ENCODE measurements at regions not wholly inside any gene's neighbourhood (a gene's known extent, or its start where the extent isn't known, plus 50 kb on each side); places are given as distances from the start of the nearest gene placed in this dataset.
A peak's percentile ranks its signal among the peaks of the same experiment; 100 is the strongest.
"Not testable (repeated sequence)": the region's sequence is repeated elsewhere in the genome, so short reads cannot be mapped to it uniquely, and the experiment has no call there.

- peak overlapping the region in 1 of 3 donors; percentile 36 for H3K27ac Mint-ChIP-seq
- H3K27me3 Mint-ChIP-seq: peaks cover 31% of the 10 kb centered on the region
- H3K9me3 Mint-ChIP-seq, H3K4me1 Mint-ChIP-seq, H3K4me3 Mint-ChIP-seq, H3K36me3 Mint-ChIP-seq: not testable (repeated sequence)
These were observed 84.3 kb downstream of the IRS2 start for GRCh38 chr13:109702030-109702597.

GRCh38 chr13:109700176-109700575, 86.2 kb downstream of the IRS2 start:
- H3K27ac Mint-ChIP-seq: no peak overlapping the region
- H3K9me3 Mint-ChIP-seq: no peaks in the 10 kb centered on the region
- peaks cover 1% of the 10 kb centered on the region for H3K36me3 Mint-ChIP-seq
- peaks cover 17% of the 10 kb centered on the region for H3K27me3 Mint-ChIP-seq
- H3K4me3 Mint-ChIP-seq: no peak overlapping the region
- peaks cover 0 to 3% (median 0%) of the 10 kb centered on the region in 3 donors for H3K4me1 Mint-ChIP-seq

- no peaks in the 10 kb centered on the region for H3K9me3 Mint-ChIP-seq
- H3K4me1 Mint-ChIP-seq: peaks cover 0 to 3% (median 0%) of the 10 kb centered on the region in 3 donors
- H3K4me3 Mint-ChIP-seq: no peak overlapping the region
- peaks cover 1% of the 10 kb centered on the region for H3K36me3 Mint-ChIP-seq
- H3K27me3 Mint-ChIP-seq: peaks cover 12% of the 10 kb centered on the region
- H3K27ac Mint-ChIP-seq: no peak overlapping the region
These were observed 86.7 kb downstream of the IRS2 start for GRCh38 chr13:109699628-109700071.

- H3K27me3 Mint-ChIP-seq: peaks cover 5% of the 10 kb centered on the region
- H3K4me1 Mint-ChIP-seq: no peaks in the 10 kb centered on the region
- no peak overlapping the region for H3K27ac Mint-ChIP-seq
- no peak overlapping the region for H3K4me3 Mint-ChIP-seq
- peaks cover 1% of the 10 kb centered on the region for H3K36me3 Mint-ChIP-seq
- no peaks in the 10 kb centered on the region for H3K9me3 Mint-ChIP-seq
These were observed 87.6 kb downstream of the IRS2 start for GRCh38 chr13:109698779-109699178.

- Mint-ChIP-seq H3K27me3 (no peaks in the 10 kb centered on the region), H3K36me3 (peaks cover 1% of the 10 kb centered on the region), H3K27ac (no peak overlapping the region), H3K4me3 (no peak overlapping the region), H3K9me3 (no peaks in the 10 kb centered on the region), H3K4me1 (no peaks in the 10 kb centered on the region)
These were observed 88.4 kb downstream of the IRS2 start for GRCh38 chr13:109697936-109698335.

- H3K9me3 Mint-ChIP-seq: no peaks in the 10 kb centered on the region
- H3K27ac Mint-ChIP-seq: no peak overlapping the region
These were observed 90.8 kb downstream of the IRS2 start for GRCh38 chr13:109695402-109696190.

GRCh38 chr13:109694972-109695371, 91.4 kb downstream of the IRS2 start:
- no peaks in the 10 kb centered on the region for H3K9me3 Mint-ChIP-seq
- peaks cover 1% of the 10 kb centered on the region for H3K36me3 Mint-ChIP-seq
- H3K4me1 Mint-ChIP-seq: no peaks in the 10 kb centered on the region
- no peaks in the 10 kb centered on the region for H3K27me3 Mint-ChIP-seq
- no peak overlapping the region for H3K27ac Mint-ChIP-seq
- H3K4me3 Mint-ChIP-seq: no peak overlapping the region

More at GRCh38 chr13:109695402-109696190, 90.8 kb downstream of the IRS2 start:
- H3K4me1 Mint-ChIP-seq: no peaks in the 10 kb centered on the region
- peak overlapping the region in 1 of 4 donors; percentile 14 for H3K4me3 Mint-ChIP-seq
- H3K27me3 Mint-ChIP-seq: no peaks in the 10 kb centered on the region
- H3K36me3 Mint-ChIP-seq: peaks cover 1% of the 10 kb centered on the region

- H3K9me3 Mint-ChIP-seq: no peaks in the 10 kb centered on the region
- no peaks in the 10 kb centered on the region for H3K4me1 Mint-ChIP-seq
- H3K36me3 Mint-ChIP-seq: peaks cover 1% of the 10 kb centered on the region
- no peak overlapping the region for H3K27ac Mint-ChIP-seq
- peaks cover 1% of the 10 kb centered on the region for H3K27me3 Mint-ChIP-seq
- H3K4me3 Mint-ChIP-seq: no peak overlapping the region
These were observed 93.2 kb downstream of the IRS2 start for GRCh38 chr13:109693213-109693612.

GRCh38 chr13:109691689-109692088, 94.7 kb downstream of the IRS2 start:
- Mint-ChIP-seq H3K4me1 (no peaks in the 10 kb centered on the region), H3K27me3 (peaks cover 1% of the 10 kb centered on the region), H3K9me3 (no peaks in the 10 kb centered on the region), H3K36me3 (peaks cover 1% of the 10 kb centered on the region), H3K4me3 (no peak overlapping the region), H3K27ac (no peak overlapping the region)

GRCh38 chr13:109687559-109688448, 98.6 kb downstream of the IRS2 start:
- peaks cover 0 to 7% (median 0%) of the 10 kb centered on the region in 3 donors for H3K9me3 Mint-ChIP-seq
- H3K4me1 Mint-ChIP-seq: no peaks in the 10 kb centered on the region
- peaks cover 1% of the 10 kb centered on the region for H3K27me3 Mint-ChIP-seq
- H3K36me3 Mint-ChIP-seq: no peaks in the 10 kb centered on the region
- H3K4me3 Mint-ChIP-seq: no peak overlapping the region
- peak overlapping the region in 1 of 3 donors; percentile 13 for H3K27ac Mint-ChIP-seq

- Mint-ChIP-seq H3K27me3 (peaks cover 1% of the 10 kb centered on the region), H3K4me1 (no peaks in the 10 kb centered on the region), H3K36me3 (no peaks in the 10 kb centered on the region), H3K4me3 (no peak overlapping the region), H3K9me3 (peaks cover 0 to 9% (median 0%) of the 10 kb centered on the region in 3 donors), H3K27ac (no peak overlapping the region)
These were observed 101.2 kb downstream of the IRS2 start for GRCh38 chr13:109685203-109685602.

- Mint-ChIP-seq H3K4me1 (no peaks in the 10 kb centered on the region), H3K27me3 (peaks cover 1% of the 10 kb centered on the region), H3K27ac (peak overlapping the region in 1 of 3 donors; percentile 54), H3K36me3 (no peaks in the 10 kb centered on the region), H3K4me3 (no peak overlapping the region), H3K9me3 (peaks cover 0 to 9% (median 0%) of the 10 kb centered on the region in 3 donors)
These were observed 101.6 kb downstream of the IRS2 start for GRCh38 chr13:109684824-109685202.

GRCh38 chr13:109684084-109684823, 102.1 kb downstream of the IRS2 start:
- Mint-ChIP-seq H3K9me3 (peaks cover 0 to 9% (median 0%) of the 10 kb centered on the region in 3 donors), H3K27ac (peak overlapping the region in 1 of 3 donors; percentile 54), H3K27me3 (peaks cover 3% of the 10 kb centered on the region), H3K36me3 (no peaks in the 10 kb centered on the region), H3K4me1 (no peaks in the 10 kb centered on the region), H3K4me3 (no peak overlapping the region)

GRCh38 chr13:109682534-109683244, 103.7 kb downstream of the IRS2 start:
- no peaks in the 10 kb centered on the region for H3K4me1 Mint-ChIP-seq
- no peaks in the 10 kb centered on the region for H3K36me3 Mint-ChIP-seq
- peaks cover 0 to 9% (median 3%) of the 10 kb centered on the region in 3 donors for H3K9me3 Mint-ChIP-seq
- H3K4me3 Mint-ChIP-seq: no peak overlapping the region
- no peak overlapping the region for H3K27ac Mint-ChIP-seq
- H3K27me3 Mint-ChIP-seq: peaks cover 2% of the 10 kb centered on the region
